ENCODE measurements at regions not wholly inside any gene's neighbourhood (a gene's known extent, or its start where the extent isn't known, plus 50 kb on each side); places are given as distances from the start of the nearest gene placed in this dataset.

- Histone ChIP-seq H3K36me3 (ENCODE audit: control insufficient read depth in 2 of 2, extremely low read depth in 1 of 2, insufficient read depth in 2 of 2, low read length in 2 of 2) (no peaks in the 10 kb centered on the region), H3K4me2 (ENCODE audit: insufficient read depth, low read length) (no peak overlapping the region), H3K27ac (ENCODE audit: insufficient read depth, low read depth, low read length) (no peak overlapping the region), H3K4me3 (replicated peaks in 1 of 3; ENCODE audit: insufficient read depth in 1 of 3, low read depth in 1 of 3, low read length in 3 of 3) (no peak overlapping the region), H3K9ac (replicated peaks; ENCODE audit: extremely low read depth, insufficient read depth, low read length) (no peak overlapping the region), H3K9me3 (replicated peaks; ENCODE audit: control insufficient read depth, insufficient read depth, low read length) (no peaks in the 10 kb centered on the region), H2AFZ (ENCODE audit: low read depth, low read length) (no peak overlapping the region), H4K20me1 (replicated peaks; ENCODE audit: control insufficient read depth, extremely low read depth, insufficient read depth, low read length) (no peaks in the 10 kb centered on the region), H3K27me3 (ENCODE audit: control insufficient read depth in 2 of 2, insufficient read depth in 2 of 2, low read length in 2 of 2) (no peaks in the 10 kb centered on the region), H3K4me1 (ENCODE audit: control insufficient read depth, extremely low read depth, insufficient read depth, low read length) (peaks cover 13% of the 10 kb centered on the region), H3K9me1 (replicated peaks; ENCODE audit: control insufficient read depth, extremely low read depth, insufficient read depth, low read length) (no peaks in the 10 kb centered on the region), H3K79me2 (ENCODE audit: control insufficient read depth, insufficient read depth, low read length) (no peaks in the 10 kb centered on the region)
- ChIA-PET POLR2A (interaction anchor here (0.6 kb wide), 1 partner anchor 1690 kb away, joined by 3 read pairs; no protein-coding TSS in a partner anchor), CTCF (no interaction called here)
- intact Hi-C loops (cut with micrococcal nuclease), result no loop called here
- DNase-seq (ENCODE audit: low read depth, low spot score) (no peak), FAIRE-seq (no peak)
- no peak for TF ChIP-seq MAX (IDR thresholded peaks at IDR 0.05; ENCODE audit: insufficient read depth, insufficient read length)
- TF ChIP-seq POLR2A (IDR thresholded peaks at IDR 0.05; ENCODE audit: low read depth, low read length), result no peak
- no peak for TF ChIP-seq POLR2AphosphoS5 (IDR thresholded peaks at IDR 0.05; ENCODE audit: insufficient read depth, low read depth, low read length)
- no peak for TF ChIP-seq MYC (IDR thresholded peaks at IDR 0.05; ENCODE audit: low read depth, low read length)
- TF ChIP-seq CTCF (IDR thresholded peaks at IDR 0.05; ENCODE audit: extremely low read depth in 1 of 2, insufficient read depth in 1 of 2, low read depth in 1 of 2, low read length in 2 of 2), result no peak
- TF ChIP-seq FOS (IDR thresholded peaks at IDR 0.05; ENCODE audit: borderline replicate concordance, insufficient read depth, low read length), result no peak
- TF ChIP-seq JUN (IDR thresholded peaks at IDR 0.05; ENCODE audit: borderline replicate concordance, insufficient read depth, insufficient read length, low read depth), result no peak
- no peak for TF ChIP-seq EZH2 (IDR thresholded peaks at IDR 0.05; ENCODE audit: borderline replicate concordance, low read depth, low read length, severe bottlenecking)
- no peak for TF ChIP-seq GATA2 (IDR thresholded peaks at IDR 0.05; ENCODE audit: insufficient read depth, insufficient read length, low read depth, low read length)
- BruUV-seq (replicated peaks), result no TSS peak
- dilution Hi-C loops (cut with MboI; ENCODE audit: extremely low pct_ligation_motif_present, low sequenced_read_pairs), result no loop called here
These were observed 154.1 kb downstream of the RPS12 start for GRCh38 chr6:132968419-132968950.

All from endothelial cell of umbilical vein (primary cell).